ENCODE measurements at regions not wholly inside any gene's neighbourhood (a gene's known extent, or its start where the extent isn't known, plus 50 kb on each side); places are given as distances from the start of the nearest gene placed in this dataset.
"Not testable (repeated sequence)": the region's sequence is repeated elsewhere in the genome, so short reads cannot be mapped to it uniquely, and the experiment has no call there.

- TF ChIP-seq, protein P1, sequence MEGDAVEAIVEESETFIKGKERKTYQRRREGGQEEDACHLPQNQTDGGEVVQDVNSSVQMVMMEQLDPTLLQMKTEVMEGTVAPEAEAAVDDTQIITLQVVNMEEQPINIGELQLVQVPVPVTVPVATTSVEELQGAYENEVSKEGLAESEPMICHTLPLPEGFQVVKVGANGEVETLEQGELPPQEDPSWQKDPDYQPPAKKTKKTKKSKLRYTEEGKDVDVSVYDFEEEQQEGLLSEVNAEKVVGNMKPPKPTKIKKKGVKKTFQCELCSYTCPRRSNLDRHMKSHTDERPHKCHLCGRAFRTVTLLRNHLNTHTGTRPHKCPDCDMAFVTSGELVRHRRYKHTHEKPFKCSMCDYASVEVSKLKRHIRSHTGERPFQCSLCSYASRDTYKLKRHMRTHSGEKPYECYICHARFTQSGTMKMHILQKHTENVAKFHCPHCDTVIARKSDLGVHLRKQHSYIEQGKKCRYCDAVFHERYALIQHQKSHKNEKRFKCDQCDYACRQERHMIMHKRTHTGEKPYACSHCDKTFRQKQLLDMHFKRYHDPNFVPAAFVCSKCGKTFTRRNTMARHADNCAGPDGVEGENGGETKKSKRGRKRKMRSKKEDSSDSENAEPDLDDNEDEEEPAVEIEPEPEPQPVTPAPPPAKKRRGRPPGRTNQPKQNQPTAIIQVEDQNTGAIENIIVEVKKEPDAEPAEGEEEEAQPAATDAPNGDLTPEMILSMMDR (IDR thresholded peaks at IDR 0.05; ENCODE audit: low read depth, low read length): not testable (repeated sequence)
- TF ChIP-seq EZH2phosphoT487 (IDR thresholded peaks at IDR 0.05; ENCODE audit: low read depth): not testable (repeated sequence)
Measured at GRCh38 chr9:29189221-29189620, 1615.9 kb upstream of the C9orf72 start.
